CD4-positive, alpha-beta T cell treated with Interleukin-4 for 4 hours (primary cell): ENCODE measurements at regions not wholly inside any gene's neighbourhood (a gene's known extent, or its start where the extent isn't known, plus 50 kb on each side); places are given as distances from the start of the nearest gene placed in this dataset.

Experiments used
- DNase-seq: peaks from one replicate; pipeline ENCODE4 v3.0.0-alpha.2; 2020

- no peak for DNase-seq
Measured at GRCh38 chr5:61744690-61745619, 412.9 kb downstream of the ZSWIM6 start.

GRCh38 chr5:61746831-61747575, 414.9 kb downstream of the ZSWIM6 start:
- DNase-seq, result no peak

GRCh38 chr5:61748121-61748520, 416.1 kb downstream of the ZSWIM6 start:
- no peak for DNase-seq

- no peak for DNase-seq
Measured at GRCh38 chr5:61748651-61749050, 416.6 kb downstream of the ZSWIM6 start.

GRCh38 chr5:61752588-61752987, 420.5 kb downstream of the ZSWIM6 start:
- no peak for DNase-seq

- DNase-seq, result no peak
Measured at GRCh38 chr5:61754792-61755191, 422.7 kb downstream of the ZSWIM6 start.

- no peak for DNase-seq
Measured at GRCh38 chr5:61755726-61756222, 423.7 kb downstream of the ZSWIM6 start.

GRCh38 chr5:61758711-61759110, 426.7 kb downstream of the ZSWIM6 start:
- DNase-seq, result no peak

- DNase-seq, result no peak
Measured at GRCh38 chr5:61765471-61765870, 433.4 kb downstream of the ZSWIM6 start.

GRCh38 chr5:61766141-61766540, 434.1 kb downstream of the ZSWIM6 start:
- DNase-seq, result no peak

GRCh38 chr5:61767231-61768080, 435.4 kb downstream of the ZSWIM6 start:
- no peak for DNase-seq

GRCh38 chr5:61768692-61769281, 436.7 kb downstream of the ZSWIM6 start:
- DNase-seq, result no peak

- no peak for DNase-seq
Measured at GRCh38 chr5:61771062-61771461, 439.0 kb downstream of the ZSWIM6 start.

GRCh38 chr5:61771808-61772207, 439.8 kb downstream of the ZSWIM6 start:
- no peak for DNase-seq

- DNase-seq, result no peak
Measured at GRCh38 chr5:61775901-61776300, 443.8 kb downstream of the ZSWIM6 start.

GRCh38 chr5:61777292-61777691, 445.2 kb downstream of the ZSWIM6 start:
- DNase-seq, result no peak

GRCh38 chr5:61779743-61780142, 447.7 kb downstream of the ZSWIM6 start:
- no peak for DNase-seq

GRCh38 chr5:61783481-61783880, 451.4 kb downstream of the ZSWIM6 start:
- no peak for DNase-seq

- DNase-seq, result no peak
Measured at GRCh38 chr5:61784341-61784740, 452.3 kb downstream of the ZSWIM6 start.

GRCh38 chr5:61788548-61788947, 456.5 kb downstream of the ZSWIM6 start:
- DNase-seq, result no peak

- DNase-seq, result no peak
Measured at GRCh38 chr5:61790007-61790406, 457.9 kb downstream of the ZSWIM6 start.

- DNase-seq, result no peak
Measured at GRCh38 chr5:61790678-61791077, 458.6 kb downstream of the ZSWIM6 start.

GRCh38 chr5:61796773-61797172, 464.7 kb downstream of the ZSWIM6 start:
- DNase-seq, result no peak
